ENCODE measurements at regions not wholly inside any gene's neighbourhood (a gene's known extent, or its start where the extent isn't known, plus 50 kb on each side); places are given as distances from the start of the nearest gene placed in this dataset.

- ATAC-seq (no peak), DNase-seq (no peak)
- no peak overlapping the region for H3K27ac ChIP-seq
- H3K36me3 ChIP-seq = no peaks in the 10 kb centered on the region
- TF ChIP-seq POLR2A (IDR thresholded peaks at IDR 0.05) = no peak
- TF ChIP-seq CTCF (IDR thresholded peaks at IDR 0.05) = no peak
- intact Hi-C loops (cut with DNase I) = no loop called here
- peaks cover 0 to 7% (median 0%) of the 10 kb centered on the region in 12 donors for H3K9me3 ChIP-seq
- H3K27me3 ChIP-seq = no peaks in the 10 kb centered on the region
- H3K4me1 ChIP-seq = no peaks in the 10 kb centered on the region
- no peak overlapping the region for H3K4me3 ChIP-seq
These were observed 1405.3 kb downstream of the SI start for GRCh38 chr3:163672954-163673353.

- Histone ChIP-seq H3K36me3 (no peaks in the 10 kb centered on the region), H3K9me3 (peaks cover 0 to 6% (median 0%) of the 10 kb centered on the region in 12 donors), H3K27ac (no peak overlapping the region), H3K4me3 (no peak overlapping the region), H3K27me3 (no peaks in the 10 kb centered on the region), H3K4me1 (no peaks in the 10 kb centered on the region)
- intact Hi-C loops (cut with DNase I) = no loop called here
- no peak for DNase-seq
- TF ChIP-seq POLR2A (IDR thresholded peaks at IDR 0.05) = no peak
- no peak for TF ChIP-seq CTCF (IDR thresholded peaks at IDR 0.05)
- ATAC-seq = no peak
- 95 to 97% (median 96%) methylated on average over 3 of the region's 3 CpGs for WGBS, 4 donors
These were observed 1407.1 kb downstream of the SI start for GRCh38 chr3:163671201-163671600.

- TF ChIP-seq CTCF (IDR thresholded peaks at IDR 0.05) (no peak), POLR2A (IDR thresholded peaks at IDR 0.05) (no peak)
- no peak for ATAC-seq
- Histone ChIP-seq H3K36me3 (no peaks in the 10 kb centered on the region), H3K4me3 (no peak overlapping the region), H3K9me3 (peaks cover 0 to 9% (median 0%) of the 10 kb centered on the region in 12 donors), H3K27ac (no peak overlapping the region), H3K27me3 (no peaks in the 10 kb centered on the region), H3K4me1 (no peaks in the 10 kb centered on the region)
- DNase-seq = no peak
- 85 to 91% (median 88%) methylated on average over 2 of the region's 2 CpGs for WGBS, 4 donors
- intact Hi-C loops (cut with DNase I) = no loop called here
These were observed 1413.8 kb downstream of the SI start for GRCh38 chr3:163664466-163664865.

GRCh38 chr3:163657088-163657487, 1421.2 kb downstream of the SI start:
- WGBS, 4 donors = 85 to 94% (median 88%) methylated on average over 2 of the region's 2 CpGs
- intact Hi-C loops (cut with DNase I) = no loop called here
- Histone ChIP-seq H3K4me3 (no peak overlapping the region), H3K4me1 (no peaks in the 10 kb centered on the region), H3K27me3 (no peaks in the 10 kb centered on the region), H3K9me3 (peaks cover 0 to 6% (median 0%) of the 10 kb centered on the region in 12 donors), H3K36me3 (no peaks in the 10 kb centered on the region), H3K27ac (no peak overlapping the region)
- no peak for DNase-seq
- no peak for TF ChIP-seq POLR2A (IDR thresholded peaks at IDR 0.05)
- TF ChIP-seq CTCF (IDR thresholded peaks at IDR 0.05) = no peak
- ATAC-seq = no peak

All from heart left ventricle (tissue), 16 donors.